ENCODE measurements at regions not wholly inside any gene's neighbourhood (a gene's known extent, or its start where the extent isn't known, plus 50 kb on each side); places are given as distances from the start of the nearest gene placed in this dataset.
"Not testable (repeated sequence)": the region's sequence is repeated elsewhere in the genome, so short reads cannot be mapped to it uniquely, and the experiment has no call there.

DNA sequence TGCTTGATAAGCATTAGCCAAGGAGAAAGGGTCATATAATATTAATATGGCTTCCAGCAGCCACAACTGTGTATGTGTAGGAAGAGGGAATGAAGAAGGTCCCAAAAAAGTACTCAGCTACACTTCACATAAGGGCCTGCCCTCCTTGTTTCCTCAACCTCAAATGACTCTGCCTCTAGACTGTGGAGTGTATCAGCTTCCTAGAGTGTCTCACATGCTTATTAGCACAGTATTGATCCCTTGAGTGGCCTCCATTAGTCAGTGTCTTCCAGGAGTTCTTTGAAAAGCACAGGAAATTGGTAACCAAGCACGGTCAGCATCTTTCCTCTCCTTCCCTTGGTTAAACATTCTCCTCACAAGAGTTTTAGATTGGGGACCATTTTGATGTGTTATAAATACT is 190.4 kb upstream of the ATP10B start:
- CTCF ChIA-PET, result no interaction called here
- POLR2A ChIA-PET, result no interaction called here

- CTCF ChIA-PET, result interaction anchor here (0.7 kb wide), 1 partner anchor 1786 kb away, joined by 4 read pairs; no protein-coding TSS in a partner anchor
- POLR2A ChIA-PET, result no interaction called here
Measured at GRCh38 chr5:161040818-161041217, 188.8 kb upstream of the ATP10B start.

DNA sequence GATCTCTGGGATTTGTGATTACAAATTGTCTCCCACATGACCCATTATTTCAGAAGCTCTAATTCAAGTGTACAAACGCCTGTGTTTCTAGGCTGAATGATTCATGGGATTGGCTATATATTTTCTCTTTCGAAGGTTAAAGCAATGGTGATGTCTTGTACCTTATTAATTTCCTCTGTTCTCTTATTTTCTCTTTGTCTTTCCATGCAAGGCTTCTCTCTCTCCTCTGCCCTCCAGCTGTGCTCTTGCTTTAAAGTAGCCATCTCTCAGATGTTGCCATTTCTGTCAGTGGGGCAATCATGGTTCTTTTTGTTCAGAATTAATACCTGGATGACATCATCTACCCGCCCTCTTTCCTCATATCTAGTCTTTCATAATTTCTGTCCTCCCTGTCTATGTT is 184.3 kb upstream of the ATP10B start:
- ChIA-PET CTCF (no interaction called here), POLR2A (no interaction called here)

DNA sequence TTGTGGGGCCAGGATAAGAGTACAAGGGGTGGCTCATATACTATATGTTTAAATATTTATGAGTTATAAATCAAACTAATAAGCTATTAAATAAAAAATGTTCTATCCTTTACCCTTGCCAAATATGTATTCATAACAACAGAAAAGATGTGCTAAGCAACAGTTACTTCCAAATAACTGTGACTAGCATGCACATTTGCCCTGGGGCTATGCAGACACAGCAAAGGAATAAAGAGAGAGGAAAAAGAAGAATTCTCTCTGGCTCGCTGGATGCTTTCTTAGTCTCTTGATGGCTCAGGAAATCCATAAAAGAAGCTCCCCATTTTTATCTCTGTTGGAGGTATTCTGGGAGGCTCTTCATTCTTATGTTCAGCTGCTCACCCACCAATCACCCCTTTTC is 182.4 kb upstream of the ATP10B start:
- POLR2A ChIA-PET, result no interaction called here
- CTCF ChIA-PET, result no interaction called here

GRCh38 chr5:161030229-161030628 is 178.2 kb upstream of the ATP10B start:
- ChIA-PET CTCF (no interaction called here), POLR2A (no interaction called here)

DNA sequence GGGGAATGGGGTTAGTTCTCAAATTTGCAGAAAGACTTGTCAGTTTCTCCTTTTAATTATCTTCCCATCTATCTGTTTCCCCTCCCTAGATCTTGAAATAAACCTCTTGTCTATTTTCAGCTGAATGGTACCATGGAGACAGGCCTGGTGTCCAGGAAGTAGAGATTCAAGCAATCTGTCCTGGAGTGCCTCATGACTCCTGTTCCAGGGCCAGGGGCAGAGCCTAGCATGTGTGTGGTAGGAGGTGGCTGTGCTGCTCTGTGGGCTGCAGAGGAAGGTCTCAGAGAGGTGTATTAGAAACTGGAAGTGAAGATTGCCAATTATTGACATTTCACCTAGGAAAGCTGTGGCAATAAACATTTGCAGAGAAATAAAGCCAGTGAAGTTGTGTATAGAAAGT is 175.8 kb upstream of the ATP10B start:
- CTCF ChIA-PET, result no interaction called here
- POLR2A ChIA-PET, result no interaction called here

DNA sequence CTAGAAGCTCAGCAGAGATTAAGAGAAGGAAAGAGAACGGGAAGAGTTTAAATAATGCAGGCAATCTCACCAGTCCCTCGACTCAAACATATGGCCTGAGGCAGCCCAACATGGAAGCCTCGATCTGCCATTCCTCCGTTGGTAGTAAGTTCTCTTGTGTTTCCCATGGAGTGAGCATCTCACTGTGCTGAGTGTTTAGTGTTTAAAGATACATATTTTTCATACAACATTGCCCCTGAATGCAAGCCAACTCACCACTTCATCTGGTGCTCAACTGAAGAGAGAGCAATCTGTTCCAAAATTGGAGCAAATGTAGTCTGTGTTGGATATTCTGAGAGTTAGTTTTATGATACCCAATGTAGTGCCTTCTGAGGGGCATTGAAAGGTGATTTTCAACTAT is 171.5 kb upstream of the ATP10B start:
- CTCF ChIA-PET, result no interaction called here
- POLR2A ChIA-PET, result no interaction called here

GRCh38 chr5:161022151-161022550 is 170.1 kb upstream of the ATP10B start:
- ChIA-PET POLR2A (no interaction called here), CTCF (no interaction called here)

GRCh38 chr5:161009817-161010216 is 157.8 kb upstream of the ATP10B start:
- ChIA-PET POLR2A (no interaction called here), CTCF (no interaction called here)

- ChIA-PET CTCF (no interaction called here), POLR2A (no interaction called here)
Measured at GRCh38 chr5:161009194-161009593, 157.2 kb upstream of the ATP10B start.

DNA sequence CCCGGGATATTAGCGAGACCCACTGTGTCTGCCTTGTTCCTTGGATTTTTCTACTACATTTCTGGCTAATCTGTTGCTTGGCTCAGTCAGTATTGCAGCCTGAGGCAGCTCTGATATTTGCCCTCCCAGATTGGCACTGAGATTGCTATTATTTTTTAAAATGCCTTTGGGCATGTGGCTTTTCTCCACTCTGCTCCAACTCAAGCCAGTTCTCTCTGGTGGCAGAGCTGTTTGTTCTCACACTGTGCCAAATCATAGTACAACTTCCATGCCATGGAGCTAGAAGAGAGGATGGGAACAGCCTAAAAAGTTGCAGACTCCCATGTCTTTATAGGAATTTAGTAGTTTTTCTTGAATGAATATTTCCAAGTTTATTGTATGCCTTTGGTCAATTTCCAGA is 155.9 kb upstream of the ATP10B start:
- CTCF ChIA-PET, result no interaction called here
- POLR2A ChIA-PET, result no interaction called here

DNA sequence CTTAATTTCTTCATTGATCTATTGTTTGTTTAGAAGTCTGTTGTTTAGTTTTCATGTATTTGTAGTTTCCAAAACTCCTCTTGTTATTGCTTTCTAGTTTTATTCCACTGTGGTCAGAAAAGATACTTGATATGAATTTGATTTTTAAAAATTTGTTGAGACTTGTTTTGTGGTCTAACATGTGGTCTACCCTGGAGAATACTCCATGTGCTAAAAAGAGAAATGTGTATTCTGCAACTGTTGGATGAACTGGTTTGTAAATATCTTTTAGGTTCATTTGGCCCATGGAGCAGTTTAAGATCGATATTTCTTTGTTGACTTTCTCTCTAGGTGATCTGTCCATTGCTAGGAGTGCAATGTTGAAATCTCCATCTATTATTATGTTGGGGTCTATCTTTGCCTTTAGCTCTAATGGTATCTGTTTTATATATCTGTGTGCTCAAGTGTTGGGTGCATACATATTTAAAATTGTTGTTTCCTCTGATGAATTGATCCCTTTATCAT is 150.6 kb upstream of the ATP10B start:
- ChIA-PET CTCF (no interaction called here), POLR2A (no interaction called here)

DNA sequence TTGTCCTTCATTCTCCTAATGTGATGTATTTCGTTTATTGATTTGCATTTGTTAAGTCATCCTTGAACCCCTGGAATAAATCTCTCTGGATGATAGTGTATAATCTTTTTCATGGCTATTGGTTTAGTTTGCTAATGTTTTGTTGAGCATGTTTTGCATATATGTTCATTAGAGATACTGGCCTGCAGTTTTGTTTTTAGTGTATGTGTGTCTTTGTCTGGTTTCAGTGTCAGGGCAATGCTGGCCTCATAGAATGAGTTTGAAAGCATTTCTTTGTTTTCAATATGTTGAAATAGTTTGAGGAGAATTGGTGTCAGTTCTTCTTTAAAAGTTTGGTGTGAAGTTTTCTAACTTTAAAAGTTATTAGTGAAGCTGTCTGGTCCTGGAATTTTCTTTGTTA is 149.6 kb upstream of the ATP10B start:
- POLR2A ChIA-PET, result no interaction called here
- CTCF ChIA-PET, result no interaction called here

- CTCF ChIA-PET, POLR2A ChIA-PET: not testable (repeated sequence)
Measured at GRCh38 chr5:161001142-161001541, 149.1 kb upstream of the ATP10B start.

DNA sequence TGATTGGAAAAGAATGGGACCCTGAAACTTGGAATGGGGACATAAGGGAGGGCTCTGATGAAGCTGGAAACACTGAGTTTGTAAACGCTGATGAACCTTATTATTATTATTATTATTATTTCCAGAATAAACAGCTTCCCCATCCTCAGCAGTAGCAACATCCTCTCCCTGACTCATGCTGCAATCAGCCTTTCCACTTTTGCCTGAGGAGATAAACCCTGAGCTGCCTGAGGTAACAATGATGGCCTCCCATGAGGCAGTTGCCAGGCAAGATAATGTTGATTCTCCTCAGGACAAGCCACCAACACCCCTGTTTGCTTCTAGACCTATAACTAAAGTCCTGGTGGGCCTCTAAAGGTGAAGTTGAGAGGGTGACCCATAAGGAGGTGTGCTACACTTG is 139.2 kb upstream of the ATP10B start:
- CTCF ChIA-PET, result no interaction called here
- POLR2A ChIA-PET, result no interaction called here

DNA sequence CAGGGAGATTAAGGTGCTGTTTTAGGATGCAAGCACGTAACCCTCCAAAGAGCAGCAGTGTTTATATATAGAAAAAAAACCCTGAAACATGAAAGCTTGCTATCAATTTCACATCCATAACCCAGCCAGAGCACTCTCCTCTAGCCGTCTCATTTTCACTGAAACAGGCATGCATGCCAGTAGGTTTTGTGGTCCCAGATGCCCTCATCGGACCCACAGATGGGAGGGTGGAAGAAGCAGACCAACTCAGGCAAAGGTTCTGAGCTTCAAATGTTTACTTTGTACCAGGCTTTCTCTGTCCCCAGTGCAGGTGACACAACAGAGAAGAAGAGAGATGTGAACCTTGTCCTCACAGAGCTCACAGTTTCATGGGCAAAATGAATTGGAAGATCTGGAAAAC is 127.4 kb upstream of the ATP10B start:
- ChIA-PET CTCF (no interaction called here), POLR2A (no interaction called here)

DNA sequence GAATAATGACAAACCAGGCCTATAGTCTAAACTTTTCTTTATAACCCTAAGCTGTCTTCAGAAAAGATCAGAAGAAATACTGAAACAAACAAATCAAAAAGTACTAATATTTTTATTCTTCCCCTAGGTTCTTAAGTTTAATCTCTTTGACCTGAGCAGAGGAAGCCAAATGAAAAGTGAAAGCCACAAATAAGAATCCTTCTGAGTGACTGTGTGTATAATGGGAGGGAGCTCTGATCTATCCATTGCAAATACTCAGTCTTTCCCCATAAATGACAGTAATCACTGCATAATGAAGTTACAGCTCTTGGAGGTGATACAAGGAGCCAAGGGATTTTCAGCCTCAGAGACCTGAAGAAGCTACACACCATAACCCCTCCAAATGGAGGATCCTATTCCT is 126.9 kb upstream of the ATP10B start:
- CTCF ChIA-PET, result no interaction called here
- POLR2A ChIA-PET, result no interaction called here

DNA sequence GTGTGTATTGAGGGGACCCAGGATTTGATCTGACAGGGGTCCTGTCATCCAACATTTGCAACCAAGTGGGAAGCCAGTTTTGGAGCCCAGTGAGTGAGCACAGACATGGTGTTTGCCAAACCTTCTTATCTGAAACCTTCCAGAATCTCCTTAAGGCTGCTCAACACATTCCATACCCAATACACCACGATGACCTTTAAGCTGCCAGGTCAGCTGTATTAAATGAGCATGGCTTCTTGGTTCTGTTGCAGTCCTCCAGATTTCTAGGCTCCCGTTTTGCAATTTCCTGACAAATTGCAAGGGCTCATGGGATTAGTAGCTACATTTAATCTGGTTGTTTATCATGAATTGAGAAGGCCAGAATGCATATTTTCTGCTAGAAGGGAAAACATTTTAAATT is 124.2 kb upstream of the ATP10B start:
- CTCF ChIA-PET, result no interaction called here
- POLR2A ChIA-PET, result no interaction called here

- CTCF ChIA-PET, result no interaction called here
- POLR2A ChIA-PET, result no interaction called here
Measured at GRCh38 chr5:160970605-160971191, 118.7 kb upstream of the ATP10B start.

DNA sequence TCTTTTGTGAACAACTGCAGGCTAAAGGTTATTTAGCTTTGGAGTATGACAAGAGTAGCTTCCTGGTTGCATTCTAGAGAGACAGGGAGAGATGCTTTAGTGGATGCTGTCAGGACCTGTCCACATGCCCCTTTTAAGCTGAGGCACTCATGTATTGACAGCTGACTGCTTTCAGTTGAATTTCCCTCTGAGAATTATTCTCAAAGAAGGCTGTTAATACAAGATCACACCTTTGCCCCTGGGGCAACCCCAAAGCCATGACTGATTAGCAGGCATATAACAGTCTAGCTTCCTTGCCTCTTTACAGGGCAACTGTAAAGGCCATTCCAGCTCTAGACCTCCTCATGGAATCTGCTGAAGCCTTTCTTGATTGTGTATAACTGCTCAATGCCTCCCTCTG is 117.6 kb upstream of the ATP10B start:
- ChIA-PET POLR2A (no interaction called here), CTCF (no interaction called here)

DNA sequence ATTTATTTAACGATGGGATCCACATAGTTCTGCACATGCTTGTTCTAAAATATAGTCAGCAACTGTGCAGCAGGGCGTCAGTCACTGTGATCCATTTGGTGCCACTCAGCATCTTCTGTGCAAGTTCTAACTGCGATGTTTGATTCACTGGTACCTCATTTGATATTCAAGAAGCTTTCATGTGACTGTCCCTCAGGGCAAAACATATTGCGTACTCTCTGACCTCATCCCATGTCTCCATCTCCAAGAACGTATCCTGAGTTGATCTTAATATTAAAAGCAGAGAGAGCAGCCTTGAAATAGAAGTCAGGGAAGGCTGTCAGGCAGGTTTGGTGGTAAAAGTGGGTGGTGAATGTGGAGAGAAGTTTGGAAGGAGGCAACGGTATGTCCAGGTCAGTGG is 116.5 kb upstream of the ATP10B start:
- ChIA-PET CTCF (no interaction called here), POLR2A (no interaction called here)

GRCh38 chr5:160966921-160967320 is 114.9 kb upstream of the ATP10B start:
- CTCF ChIA-PET, result no interaction called here
- POLR2A ChIA-PET, result no interaction called here

DNA sequence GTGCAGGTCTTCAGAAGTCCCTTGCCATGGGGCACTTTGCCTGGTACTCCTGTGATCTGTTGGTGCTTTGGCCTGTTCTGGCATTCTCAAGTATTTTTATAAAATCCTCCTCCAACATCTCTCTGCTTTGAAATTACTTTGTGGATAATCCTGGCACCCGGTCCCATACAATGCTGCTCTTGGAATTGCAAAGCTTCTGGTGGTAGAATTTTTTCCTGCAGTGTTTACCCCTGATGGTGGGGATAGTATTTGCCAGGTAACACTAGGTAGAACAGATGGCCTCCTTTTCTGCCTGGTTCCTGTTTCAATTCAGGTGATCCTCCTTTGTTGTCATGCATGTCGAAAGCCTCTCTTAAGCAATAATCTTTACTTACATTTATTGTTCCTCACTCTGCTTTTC is 109.8 kb upstream of the ATP10B start:
- ChIA-PET CTCF (no interaction called here), POLR2A (no interaction called here)

Measured in activated CD8-positive, alpha-beta memory T cell treated with anti-CD3 and anti-CD28 coated beads for 36 hours (primary cell).